ENCODE measurements at regions not wholly inside any gene's neighbourhood (a gene's known extent, or its start where the extent isn't known, plus 50 kb on each side); places are given as distances from the start of the nearest gene placed in this dataset.

DNA sequence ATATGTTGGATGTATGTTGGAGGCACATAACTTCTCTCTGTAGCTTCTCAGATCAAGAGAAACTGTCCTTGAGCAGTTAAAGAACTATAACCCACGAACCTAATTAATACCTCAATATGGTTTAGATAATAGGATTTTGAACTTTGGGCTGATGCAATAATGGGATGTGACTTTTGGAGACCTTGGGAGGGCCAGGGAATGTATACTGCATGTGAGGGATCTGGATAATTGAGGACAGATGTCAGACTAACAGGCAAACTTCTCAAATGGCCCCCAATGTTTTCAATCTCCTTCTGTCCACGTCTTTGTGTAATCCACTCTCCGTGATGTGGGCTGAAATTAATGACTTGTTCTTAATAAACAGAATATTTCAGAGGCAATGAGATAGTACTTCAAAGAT lies 202.2 kb upstream of the FAT4 start:
- CTCF ChIA-PET: interaction anchor here (0.7 kb wide), 1 partner anchor 18 kb away, joined by 3 read pairs; no protein-coding TSS in a partner anchor
- TF ChIP-seq, protein P1, sequence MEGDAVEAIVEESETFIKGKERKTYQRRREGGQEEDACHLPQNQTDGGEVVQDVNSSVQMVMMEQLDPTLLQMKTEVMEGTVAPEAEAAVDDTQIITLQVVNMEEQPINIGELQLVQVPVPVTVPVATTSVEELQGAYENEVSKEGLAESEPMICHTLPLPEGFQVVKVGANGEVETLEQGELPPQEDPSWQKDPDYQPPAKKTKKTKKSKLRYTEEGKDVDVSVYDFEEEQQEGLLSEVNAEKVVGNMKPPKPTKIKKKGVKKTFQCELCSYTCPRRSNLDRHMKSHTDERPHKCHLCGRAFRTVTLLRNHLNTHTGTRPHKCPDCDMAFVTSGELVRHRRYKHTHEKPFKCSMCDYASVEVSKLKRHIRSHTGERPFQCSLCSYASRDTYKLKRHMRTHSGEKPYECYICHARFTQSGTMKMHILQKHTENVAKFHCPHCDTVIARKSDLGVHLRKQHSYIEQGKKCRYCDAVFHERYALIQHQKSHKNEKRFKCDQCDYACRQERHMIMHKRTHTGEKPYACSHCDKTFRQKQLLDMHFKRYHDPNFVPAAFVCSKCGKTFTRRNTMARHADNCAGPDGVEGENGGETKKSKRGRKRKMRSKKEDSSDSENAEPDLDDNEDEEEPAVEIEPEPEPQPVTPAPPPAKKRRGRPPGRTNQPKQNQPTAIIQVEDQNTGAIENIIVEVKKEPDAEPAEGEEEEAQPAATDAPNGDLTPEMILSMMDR (IDR thresholded peaks at IDR 0.05; ENCODE audit: insufficient read depth, low read length, missing control alignments): no peak
- H3K4me3 ChIP-seq (ENCODE audit: low read depth, low read length): no peak overlapping the region
- POLR2A ChIA-PET: no interaction called here
- DNase-seq (ENCODE audit: low read depth, low spot score): no peak

GRCh38 chr4:125111323-125111722 lies 203.4 kb upstream of the FAT4 start:
- no peak for DNase-seq (ENCODE audit: low read depth, low spot score)
- TF ChIP-seq, protein P1 (IDR thresholded peaks at IDR 0.05; ENCODE audit: insufficient read depth, low read length, missing control alignments): no peak
- ChIA-PET CTCF (no interaction called here), POLR2A (no interaction called here)
- H3K4me3 ChIP-seq (ENCODE audit: low read depth, low read length): no peak overlapping the region

- CTCF ChIA-PET: no interaction called here
- POLR2A ChIA-PET: no interaction called here
- TF ChIP-seq, protein P1 (IDR thresholded peaks at IDR 0.05; ENCODE audit: insufficient read depth, low read length, missing control alignments): no peak
- DNase-seq (ENCODE audit: low read depth, low spot score): no peak
- H3K4me3 ChIP-seq (ENCODE audit: low read depth, low read length): no peak overlapping the region
Observed at GRCh38 chr4:125105561-125105960, 209.2 kb upstream of the FAT4 start.

DNA sequence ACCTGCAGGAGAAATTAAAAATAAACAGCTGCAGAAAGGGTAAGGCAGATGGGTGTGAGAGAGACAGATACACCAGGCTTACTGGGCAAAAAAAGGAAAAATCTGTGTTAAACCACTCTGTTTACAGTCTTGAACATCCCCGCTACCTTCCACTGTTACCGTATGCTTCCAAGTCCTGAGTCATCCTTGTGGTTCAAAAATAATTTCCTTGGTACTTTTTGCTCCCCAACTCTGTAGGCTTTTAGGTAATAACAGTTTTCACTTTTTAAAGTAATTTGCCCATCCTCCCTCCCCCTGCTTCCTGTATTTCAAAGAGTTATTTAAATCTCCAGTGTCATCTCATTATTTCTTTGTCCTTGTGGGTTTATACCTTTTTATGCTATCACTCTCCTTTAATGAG lies 210.1 kb upstream of the FAT4 start:
- DNase-seq (ENCODE audit: low read depth, low spot score): no peak
- TF ChIP-seq, protein P1 (IDR thresholded peaks at IDR 0.05; ENCODE audit: insufficient read depth, low read length, missing control alignments): no peak
- POLR2A ChIA-PET: interaction anchor here (0.6 kb wide), 1 partner anchor 52 kb away, joined by 3 read pairs; no protein-coding TSS in a partner anchor
- CTCF ChIA-PET: no interaction called here
- no peak overlapping the region for H3K4me3 ChIP-seq (ENCODE audit: low read depth, low read length)

GRCh38 chr4:125101719-125102118 lies 213.0 kb upstream of the FAT4 start:
- H3K4me3 ChIP-seq (ENCODE audit: low read depth, low read length): no peak overlapping the region
- CTCF ChIA-PET: no interaction called here
- no peak for DNase-seq (ENCODE audit: low read depth, low spot score)
- TF ChIP-seq, protein P1 (IDR thresholded peaks at IDR 0.05; ENCODE audit: insufficient read depth, low read length, missing control alignments): no peak
- POLR2A ChIA-PET: interaction anchor here (0.5 kb wide), 1 partner anchor 155 kb away, joined by 3 read pairs; no protein-coding TSS in a partner anchor

- ChIA-PET CTCF (no interaction called here), POLR2A (no interaction called here)
- TF ChIP-seq, protein P1 (IDR thresholded peaks at IDR 0.05; ENCODE audit: insufficient read depth, low read length, missing control alignments): no peak
- H3K4me3 ChIP-seq (ENCODE audit: low read depth, low read length): no peak overlapping the region
- DNase-seq (ENCODE audit: low read depth, low spot score): no peak
Observed at GRCh38 chr4:125097729-125098128, 217.0 kb upstream of the FAT4 start.
